ENCODE measurements at regions not wholly inside any gene's neighbourhood (a gene's known extent, or its start where the extent isn't known, plus 50 kb on each side); places are given as distances from the start of the nearest gene placed in this dataset.

- H3K36me3 ChIP-seq (ENCODE audit: control insufficient read depth, insufficient read depth, low read length): no peaks in the 10 kb centered on the region
- H3K27ac ChIP-seq (ENCODE audit: insufficient read depth, low read length): no peak overlapping the region
- H2AFZ ChIP-seq (ENCODE audit: low read length): no peak overlapping the region
- no peak overlapping the region for H3K4me2 ChIP-seq (ENCODE audit: extremely low read depth, insufficient read depth, low read length)
- H3K9me3 ChIP-seq (ENCODE audit: control insufficient read depth, insufficient read depth, low read depth, low read length): no peaks in the 10 kb centered on the region
- no peak overlapping the region for H3K4me3 ChIP-seq (replicated peaks in 1 of 4; ENCODE audit: control extremely low read depth in 1 of 4, insufficient read depth in 1 of 4, low read depth in 3 of 4, low read length in 4 of 4)
- H3K4me1 ChIP-seq (ENCODE audit: control insufficient read depth, extremely low read depth, insufficient read depth, low read length): no peaks in the 10 kb centered on the region
- no peak overlapping the region for H3K9ac ChIP-seq (ENCODE audit: insufficient read depth, low read length)
- H3K79me2 ChIP-seq (ENCODE audit: control insufficient read depth, insufficient read depth, low read length): no peaks in the 10 kb centered on the region
- DNase-seq (ENCODE audit: low read depth in 2 of 2): no peak
- H3K27me3 ChIP-seq (ENCODE audit: control insufficient read depth, insufficient read depth, low read length): no peaks in the 10 kb centered on the region
- TF ChIP-seq CTCF (conservative IDR thresholded peaks at IDR 0.05 in 1 of 2, IDR thresholded peaks at IDR 0.05 in 1 of 2; ENCODE audit: low read depth in 1 of 2, low read length in 2 of 2) (no peak), EZH2 (IDR thresholded peaks at IDR 0.05; ENCODE audit: low read length, missing control alignments) (no peak)
- no peaks in the 10 kb centered on the region for H4K20me1 ChIP-seq (ENCODE audit: control insufficient read depth, extremely low read depth, insufficient read depth, low read length)
Observed at GRCh38 chr20:12317433-12317832, 399.7 kb downstream of the BTBD3 start.

GRCh38 chr20:12318043-12318442 lies 400.4 kb downstream of the BTBD3 start:
- no peak for DNase-seq (ENCODE audit: low read depth in 2 of 2)
- no peaks in the 10 kb centered on the region for H3K4me1 ChIP-seq (ENCODE audit: control insufficient read depth, extremely low read depth, insufficient read depth, low read length)
- no peak overlapping the region for H3K4me2 ChIP-seq (ENCODE audit: extremely low read depth, insufficient read depth, low read length)
- H4K20me1 ChIP-seq (ENCODE audit: control insufficient read depth, extremely low read depth, insufficient read depth, low read length): no peaks in the 10 kb centered on the region
- H3K9me3 ChIP-seq (ENCODE audit: control insufficient read depth, insufficient read depth, low read depth, low read length): no peaks in the 10 kb centered on the region
- no peak overlapping the region for H3K27ac ChIP-seq (ENCODE audit: insufficient read depth, low read length)
- H3K9ac ChIP-seq (ENCODE audit: insufficient read depth, low read length): no peak overlapping the region
- H3K4me3 ChIP-seq (replicated peaks in 1 of 4; ENCODE audit: control extremely low read depth in 1 of 4, insufficient read depth in 1 of 4, low read depth in 3 of 4, low read length in 4 of 4): no peak overlapping the region
- TF ChIP-seq EZH2 (IDR thresholded peaks at IDR 0.05; ENCODE audit: low read length, missing control alignments) (no peak), CTCF (conservative IDR thresholded peaks at IDR 0.05 in 1 of 2, IDR thresholded peaks at IDR 0.05 in 1 of 2; ENCODE audit: low read depth in 1 of 2, low read length in 2 of 2) (no peak)
- no peaks in the 10 kb centered on the region for H3K36me3 ChIP-seq (ENCODE audit: control insufficient read depth, insufficient read depth, low read length)
- no peaks in the 10 kb centered on the region for H3K27me3 ChIP-seq (ENCODE audit: control insufficient read depth, insufficient read depth, low read length)
- no peak overlapping the region for H2AFZ ChIP-seq (ENCODE audit: low read length)
- no peaks in the 10 kb centered on the region for H3K79me2 ChIP-seq (ENCODE audit: control insufficient read depth, insufficient read depth, low read length)

- no peak overlapping the region for H2AFZ ChIP-seq (ENCODE audit: low read length)
- TF ChIP-seq EZH2 (IDR thresholded peaks at IDR 0.05; ENCODE audit: low read length, missing control alignments) (no peak), CTCF (conservative IDR thresholded peaks at IDR 0.05 in 1 of 2, IDR thresholded peaks at IDR 0.05 in 1 of 2; ENCODE audit: low read depth in 1 of 2, low read length in 2 of 2) (no peak)
- DNase-seq (ENCODE audit: low read depth in 2 of 2): no peak
- no peak overlapping the region for H3K4me2 ChIP-seq (ENCODE audit: extremely low read depth, insufficient read depth, low read length)
- no peaks in the 10 kb centered on the region for H3K4me1 ChIP-seq (ENCODE audit: control insufficient read depth, extremely low read depth, insufficient read depth, low read length)
- no peaks in the 10 kb centered on the region for H3K36me3 ChIP-seq (ENCODE audit: control insufficient read depth, insufficient read depth, low read length)
- H3K27ac ChIP-seq (ENCODE audit: insufficient read depth, low read length): no peak overlapping the region
- no peaks in the 10 kb centered on the region for H4K20me1 ChIP-seq (ENCODE audit: control insufficient read depth, extremely low read depth, insufficient read depth, low read length)
- no peak overlapping the region for H3K4me3 ChIP-seq (replicated peaks in 1 of 4; ENCODE audit: control extremely low read depth in 1 of 4, insufficient read depth in 1 of 4, low read depth in 3 of 4, low read length in 4 of 4)
- no peaks in the 10 kb centered on the region for H3K9me3 ChIP-seq (ENCODE audit: control insufficient read depth, insufficient read depth, low read depth, low read length)
- no peaks in the 10 kb centered on the region for H3K79me2 ChIP-seq (ENCODE audit: control insufficient read depth, insufficient read depth, low read length)
- no peak overlapping the region for H3K9ac ChIP-seq (ENCODE audit: insufficient read depth, low read length)
- no peaks in the 10 kb centered on the region for H3K27me3 ChIP-seq (ENCODE audit: control insufficient read depth, insufficient read depth, low read length)
Observed at GRCh38 chr20:12321736-12322135, 404.0 kb downstream of the BTBD3 start.
